CD8-positive, alpha-beta memory T cell (primary cell): ENCODE measurements at regions not wholly inside any gene's neighbourhood (a gene's known extent, or its start where the extent isn't known, plus 50 kb on each side); places are given as distances from the start of the nearest gene placed in this dataset.

Experiments used
- CTCF ChIA-PET: fragments of 350-600 bp; sonication (Branson Sonifier 250); formaldehyde crosslinking; loops from one replicate; lab custom pipeline; 2021; ENCODE audit warnings: antibody characterized with exemption; lab: Charles Lee
- POLR2A ChIA-PET: fragments of 350-600 bp; sonication (Branson Sonifier 250); formaldehyde crosslinking; loops from one replicate; lab custom pipeline; 2021; ENCODE audit warnings: antibody characterized with exemption; lab: Charles Lee
- DNase-seq, 5 donors: peaks; one replicate each; pipeline versions ENCODE4 v3.0.0 to v3.0.0-alpha.2; 2020 to 2022; ENCODE audit warnings: mixed read lengths in 1 of 5
- H3K27ac ChIP-seq: one replicate; pipeline ENCODE4 v1.7.0; 2013; ENCODE audit warnings: low read depth, mild to moderate bottlenecking, low read length, moderate library complexity
- H3K27me3 ChIP-seq: 2 replicates; pipeline ENCODE4 v1.7.0; 2013; ENCODE audit warnings: low read length, mild to moderate bottlenecking; ENCODE audit not compliant: insufficient read depth, poor library complexity, severe bottlenecking
- H3K36me3 ChIP-seq: 2 replicates; pipeline ENCODE4 v1.7.0; 2013; ENCODE audit warnings: mild to moderate bottlenecking, low read length, moderate library complexity; ENCODE audit not compliant: insufficient read depth
- H3K4me1 ChIP-seq: 2 replicates; pipeline ENCODE4 v1.7.0; 2013; ENCODE audit warnings: mild to moderate bottlenecking, low read length, moderate library complexity; ENCODE audit not compliant: insufficient read depth
- H3K4me3 ChIP-seq: 2 replicates; pipeline ENCODE4 v1.7.0; 2013; ENCODE audit warnings: mild to moderate bottlenecking, low read length
- H3K9me3 ChIP-seq: 2 replicates; pipeline ENCODE4 v1.7.0; 2013; ENCODE audit warnings: mild to moderate bottlenecking, low read length
- H3K27ac Mint-ChIP-seq, 8 donors: one replicate each; pipeline ENCODE4 v1.8.0; 2020 to 2021; ENCODE audit warnings: mixed read lengths in 8 of 8, mild to moderate bottlenecking in 6 of 8, inconsistent platforms in 3 of 8, moderate library complexity in 3 of 8
- H3K27me3 Mint-ChIP-seq, 2 donors: one replicate each; pipeline ENCODE4 v1.8.0; 2020 to 2021; ENCODE audit warnings: mixed read lengths in 2 of 2, mild to moderate bottlenecking in 1 of 2, moderate library complexity in 1 of 2
- H3K36me3 Mint-ChIP-seq, 3 donors: one replicate each; pipeline ENCODE4 v1.8.0; 2020 to 2021; ENCODE audit warnings: mixed read lengths in 3 of 3, inconsistent platforms in 1 of 3, mild to moderate bottlenecking in 1 of 3
- H3K4me1 Mint-ChIP-seq, 3 donors: one replicate each; pipeline ENCODE4 v1.8.0; 2020 to 2021; ENCODE audit warnings: mixed read lengths in 3 of 3, inconsistent platforms in 1 of 3, mild to moderate bottlenecking in 1 of 3
- H3K4me3 Mint-ChIP-seq, 7 donors: one replicate each; pipeline ENCODE4 v1.8.0; 2020 to 2021; ENCODE audit warnings: mixed read lengths in 7 of 7, mild to moderate bottlenecking in 6 of 7, moderate library complexity in 4 of 7, inconsistent platforms in 2 of 7
- H3K9me3 Mint-ChIP-seq, 5 donors: one replicate each; pipeline ENCODE4 v1.8.0; 2020 to 2022; ENCODE audit warnings: mixed read lengths in 5 of 5, mild to moderate bottlenecking in 3 of 5, moderate library complexity in 2 of 5, inconsistent platforms in 1 of 5

DNA sequence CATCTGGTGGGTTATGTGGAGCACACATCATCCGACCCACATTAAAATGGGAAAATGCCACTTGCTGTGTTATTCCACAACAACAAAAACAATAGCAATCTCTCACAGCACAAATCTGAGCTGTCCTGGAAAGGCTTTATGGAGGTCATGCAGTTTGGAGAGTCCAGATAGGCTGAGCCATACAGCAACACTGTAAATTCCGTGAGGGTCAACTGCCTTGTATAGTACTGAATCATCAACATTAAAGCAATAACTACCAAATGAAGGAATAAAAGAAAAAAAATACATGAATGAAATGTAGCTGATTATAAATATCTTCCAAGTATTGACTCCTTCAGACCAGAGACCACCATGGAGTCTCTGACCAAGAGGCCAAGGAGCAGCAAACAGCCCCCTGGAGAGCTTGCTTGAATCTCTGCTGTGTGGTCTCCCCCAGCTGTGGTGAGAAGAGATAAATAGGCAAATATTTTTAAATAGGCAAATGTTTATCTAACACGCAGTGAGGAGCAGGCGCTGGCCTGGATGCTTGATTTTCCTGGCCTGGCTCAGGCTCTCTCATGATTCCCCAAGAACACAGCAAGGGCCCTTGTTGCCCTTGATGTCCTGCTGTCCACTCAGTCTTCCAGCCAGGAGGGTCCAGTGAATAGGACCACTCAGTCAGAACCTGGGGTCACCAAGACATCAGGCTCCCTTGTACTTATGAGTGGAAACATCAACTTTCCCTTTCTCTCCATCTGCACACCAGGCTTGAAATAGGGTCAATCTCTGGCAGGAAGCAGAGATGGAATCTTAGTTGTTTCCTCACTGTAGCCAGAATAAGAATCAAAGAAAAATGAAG, 1021.3 kb downstream of the XPNPEP1 start:
- H3K4me1 Mint-ChIP-seq = no peaks in the 10 kb centered on the region
- Histone ChIP-seq H3K4me3 (no peak overlapping the region), H3K27ac (no peak overlapping the region), H3K36me3 (no peaks in the 10 kb centered on the region), H3K4me1 (no peaks in the 10 kb centered on the region), H3K27me3 (no peaks in the 10 kb centered on the region), H3K9me3 (no peaks in the 10 kb centered on the region)
- ChIA-PET CTCF (no interaction called here), POLR2A (no interaction called here)
- H3K27ac Mint-ChIP-seq = no peak overlapping the region
- H3K36me3 Mint-ChIP-seq = no peaks in the 10 kb centered on the region
- no peak for DNase-seq
- peaks cover 9 to 22% (median 21%) of the 10 kb centered on the region in 5 donors for H3K9me3 Mint-ChIP-seq
- H3K4me3 Mint-ChIP-seq = no peak overlapping the region
- no peaks in the 10 kb centered on the region for H3K27me3 Mint-ChIP-seq

DNA sequence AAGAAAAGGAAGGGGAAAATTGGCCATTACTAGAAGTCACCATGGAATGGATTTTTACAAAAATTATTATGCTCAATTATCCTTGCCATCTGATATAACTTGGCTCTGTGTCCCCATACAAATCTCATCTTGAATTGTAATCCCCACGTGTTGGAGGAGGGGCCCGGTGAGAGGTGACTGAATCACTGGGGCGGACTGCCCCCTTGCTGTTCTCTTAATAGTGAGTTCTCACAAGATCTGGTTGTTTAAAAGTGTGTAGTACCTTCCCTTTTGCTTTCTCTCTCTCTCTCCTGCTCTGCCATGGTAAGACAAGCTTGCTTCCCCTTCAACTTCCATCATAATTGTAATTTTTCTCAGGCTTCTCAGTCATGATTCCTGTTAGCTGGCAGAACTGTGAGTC, 1023.6 kb downstream of the XPNPEP1 start:
- POLR2A ChIA-PET = no interaction called here
- Mint-ChIP-seq H3K27me3 (no peaks in the 10 kb centered on the region), H3K36me3 (no peaks in the 10 kb centered on the region), H3K4me1 (no peaks in the 10 kb centered on the region), H3K27ac (no peak overlapping the region), H3K4me3 (no peak overlapping the region), H3K9me3 (peaks cover 9 to 26% (median 19%) of the 10 kb centered on the region in 5 donors)
- Histone ChIP-seq H3K9me3 (no peaks in the 10 kb centered on the region), H3K4me3 (no peak overlapping the region), H3K27me3 (no peaks in the 10 kb centered on the region), H3K36me3 (no peaks in the 10 kb centered on the region), H3K27ac (no peak overlapping the region), H3K4me1 (no peaks in the 10 kb centered on the region)
- no peak for DNase-seq
- CTCF ChIA-PET = no interaction called here

DNA sequence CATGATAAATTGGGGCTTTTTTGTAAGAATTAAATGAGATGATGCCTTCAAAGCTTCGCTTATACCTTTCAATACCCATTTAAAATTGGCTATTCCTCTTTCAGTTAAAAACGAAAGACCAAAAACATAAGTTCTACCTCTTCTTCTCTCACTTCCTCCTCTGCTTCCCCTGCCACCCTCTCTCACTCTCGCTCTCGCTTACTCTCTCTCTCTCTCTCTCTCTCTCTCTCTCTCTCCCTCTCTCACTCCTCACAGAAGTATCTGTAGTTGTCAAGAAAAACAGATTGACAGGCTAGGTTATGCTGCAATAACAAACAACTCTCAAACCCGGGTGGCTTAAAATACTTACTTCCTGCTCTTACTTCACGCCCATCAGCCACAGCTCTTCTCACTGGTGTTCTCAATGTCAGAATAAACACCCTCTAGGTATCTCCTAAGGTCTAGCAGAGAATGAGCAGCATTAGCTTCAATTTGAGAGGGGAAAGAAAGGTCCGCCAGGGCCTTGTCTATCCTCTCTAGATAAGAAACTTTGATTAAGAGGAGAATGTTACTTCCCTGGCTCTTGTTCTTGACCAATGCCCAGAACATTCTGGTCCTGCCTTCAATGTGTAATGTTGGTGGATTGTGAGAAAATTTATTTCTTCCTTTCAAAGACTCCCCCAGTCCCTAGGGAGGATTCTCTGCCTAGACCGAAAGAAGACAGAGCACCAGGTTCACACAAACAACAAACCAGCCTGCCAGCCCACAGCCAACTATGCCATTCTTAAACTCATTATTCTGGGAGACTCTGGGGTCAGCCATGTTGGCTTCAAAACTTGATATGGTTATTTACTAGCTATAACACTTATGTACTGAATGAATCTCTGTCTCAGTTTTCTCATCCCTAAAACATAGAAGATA, 1028.7 kb downstream of the XPNPEP1 start:
- Mint-ChIP-seq H3K4me1 (no peaks in the 10 kb centered on the region), H3K27me3 (no peaks in the 10 kb centered on the region), H3K4me3 (no peak overlapping the region), H3K36me3 (no peaks in the 10 kb centered on the region), H3K27ac (no peak overlapping the region), H3K9me3 (peaks cover 7 to 27% (median 17%) of the 10 kb centered on the region in 5 donors)
- Histone ChIP-seq H3K4me3 (no peak overlapping the region), H3K4me1 (no peaks in the 10 kb centered on the region), H3K27me3 (no peaks in the 10 kb centered on the region), H3K27ac (no peak overlapping the region), H3K9me3 (no peaks in the 10 kb centered on the region), H3K36me3 (no peaks in the 10 kb centered on the region)
- POLR2A ChIA-PET = no interaction called here
- CTCF ChIA-PET = no interaction called here
- DNase-seq = no peak

DNA sequence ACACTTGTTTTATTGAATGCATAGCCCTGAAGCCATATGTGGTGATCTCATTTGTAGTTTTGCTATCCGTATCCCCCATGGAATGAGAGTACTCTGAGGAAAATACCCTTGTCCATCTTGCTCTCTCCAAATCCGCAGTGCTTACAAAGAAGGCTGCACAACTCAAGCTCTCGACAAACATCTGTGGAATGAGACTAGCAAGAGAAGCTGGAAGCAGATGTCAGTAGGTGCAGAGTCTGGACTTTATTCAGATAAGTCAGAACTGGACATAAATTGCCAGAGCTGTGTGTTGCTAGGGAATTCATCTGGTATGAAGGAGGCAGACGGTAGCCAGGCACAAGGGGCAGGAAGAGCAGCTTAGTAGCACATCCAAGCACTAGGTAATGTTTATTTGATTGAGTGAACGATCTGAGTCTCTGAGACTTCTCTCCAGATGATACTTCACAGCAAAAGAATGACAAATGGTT, 1046.2 kb downstream of the XPNPEP1 start:
- H3K9me3 ChIP-seq = no peaks in the 10 kb centered on the region
- no peak overlapping the region for H3K27ac ChIP-seq
- ChIA-PET POLR2A (no interaction called here), CTCF (no interaction called here)
- no peaks in the 10 kb centered on the region for H3K27me3 ChIP-seq
- Mint-ChIP-seq H3K4me3 (peak overlapping the region in 1 of 7 donors; percentile 34), H3K4me1 (no peaks in the 10 kb centered on the region), H3K27ac (no peak overlapping the region), H3K36me3 (no peaks in the 10 kb centered on the region), H3K27me3 (no peaks in the 10 kb centered on the region), H3K9me3 (peaks cover 0 to 19% (median 9%) of the 10 kb centered on the region in 5 donors)
- DNase-seq = no peak
- H3K4me3 ChIP-seq = no peak overlapping the region
- H3K36me3 ChIP-seq = no peaks in the 10 kb centered on the region
- H3K4me1 ChIP-seq = no peaks in the 10 kb centered on the region

DNA sequence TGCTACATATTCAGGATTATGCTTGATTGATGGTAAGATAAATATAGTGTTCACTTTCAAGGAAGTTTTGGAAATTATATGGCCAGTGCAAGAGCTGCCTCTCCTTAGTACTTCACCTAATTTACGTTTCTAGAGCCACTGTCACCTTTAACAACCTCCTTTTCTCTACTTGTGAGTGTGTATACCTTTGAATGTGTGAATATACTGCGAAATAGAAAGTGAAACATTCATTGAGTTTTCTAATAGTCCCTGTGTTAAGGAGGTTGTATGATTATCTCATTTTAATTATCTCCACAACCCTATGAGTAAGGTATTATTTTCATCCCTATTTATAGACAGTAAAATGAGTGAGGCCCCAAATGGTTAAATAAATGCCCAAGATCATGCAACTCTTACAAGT, 1050.5 kb downstream of the XPNPEP1 start:
- Mint-ChIP-seq H3K27ac (no peak overlapping the region), H3K27me3 (no peaks in the 10 kb centered on the region), H3K4me3 (no peak overlapping the region), H3K4me1 (no peaks in the 10 kb centered on the region), H3K9me3 (peaks cover 0 to 19% (median 11%) of the 10 kb centered on the region in 5 donors), H3K36me3 (no peaks in the 10 kb centered on the region)
- H3K36me3 ChIP-seq = no peaks in the 10 kb centered on the region
- no peaks in the 10 kb centered on the region for H3K27me3 ChIP-seq
- H3K4me3 ChIP-seq = no peak overlapping the region
- DNase-seq = no peak
- no peaks in the 10 kb centered on the region for H3K9me3 ChIP-seq
- H3K4me1 ChIP-seq = no peaks in the 10 kb centered on the region
- POLR2A ChIA-PET = no interaction called here
- H3K27ac ChIP-seq = no peak overlapping the region
- CTCF ChIA-PET = no interaction called here

DNA sequence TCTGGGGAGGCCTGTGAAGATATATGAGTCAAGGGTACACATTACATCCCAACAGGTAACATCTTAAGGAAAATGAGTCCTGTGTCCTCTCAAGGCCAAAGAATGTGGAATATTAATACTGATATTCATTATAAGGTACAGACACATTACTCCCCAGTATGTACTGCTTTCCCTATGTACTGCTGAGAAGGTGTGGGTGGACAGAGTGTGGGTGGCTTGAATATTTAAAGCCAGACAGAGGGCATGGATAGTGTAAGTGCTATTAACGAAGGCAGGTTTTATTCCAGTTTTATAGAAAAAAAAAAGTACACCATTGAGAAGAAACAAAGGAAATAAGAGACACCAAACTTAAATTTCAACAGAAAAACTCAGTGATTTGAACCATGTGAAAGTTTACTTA, 1054.4 kb downstream of the XPNPEP1 start:
- Mint-ChIP-seq H3K27ac (no peak overlapping the region), H3K9me3 (peaks cover 0 to 19% (median 6%) of the 10 kb centered on the region in 5 donors), H3K27me3 (no peaks in the 10 kb centered on the region), H3K4me1 (no peaks in the 10 kb centered on the region), H3K36me3 (no peaks in the 10 kb centered on the region), H3K4me3 (no peak overlapping the region)
- no peak overlapping the region for H3K27ac ChIP-seq
- H3K9me3 ChIP-seq = no peaks in the 10 kb centered on the region
- no peaks in the 10 kb centered on the region for H3K4me1 ChIP-seq
- no peaks in the 10 kb centered on the region for H3K27me3 ChIP-seq
- H3K36me3 ChIP-seq = no peaks in the 10 kb centered on the region
- H3K4me3 ChIP-seq = no peak overlapping the region
- DNase-seq = no peak
- POLR2A ChIA-PET = no interaction called here
- CTCF ChIA-PET = no interaction called here

DNA sequence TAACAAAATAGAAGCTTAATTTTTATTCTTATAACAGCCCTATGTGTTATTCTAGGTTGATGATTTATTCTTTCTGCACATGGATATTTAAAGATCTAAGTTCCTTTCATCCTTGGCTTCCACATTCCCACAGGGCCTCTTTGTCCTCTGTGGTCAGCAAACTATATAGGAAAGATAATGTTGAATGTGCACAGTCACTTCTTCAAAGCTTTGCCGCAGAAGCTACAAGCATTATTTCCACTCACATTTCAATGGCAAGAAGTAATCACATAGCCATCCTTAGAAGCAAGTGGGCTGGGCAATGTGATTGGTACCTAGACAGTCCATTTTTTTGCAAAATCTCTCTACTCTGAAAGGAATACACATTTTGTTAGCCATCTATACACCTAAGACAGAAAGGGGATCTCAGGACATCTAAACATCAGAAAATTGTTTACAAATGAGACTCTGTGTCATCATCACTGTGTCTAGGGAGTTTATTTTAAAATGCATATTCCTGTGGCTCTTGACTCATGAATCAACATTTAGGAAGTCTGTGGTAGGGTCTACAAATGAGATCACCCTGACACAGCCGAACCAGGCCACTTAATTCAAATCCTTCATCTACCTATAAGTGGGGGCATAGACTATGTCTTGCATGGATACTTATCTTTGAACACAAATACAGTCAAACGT, 1060.5 kb downstream of the XPNPEP1 start:
- no peaks in the 10 kb centered on the region for H3K4me1 ChIP-seq
- CTCF ChIA-PET = interaction anchor here (0.8 kb wide), 1 partner anchor 9 kb away, joined by 3 read pairs; no protein-coding TSS in a partner anchor
- H3K9me3 Mint-ChIP-seq = peaks cover 0 to 9% (median 3%) of the 10 kb centered on the region in 5 donors
- H3K4me3 Mint-ChIP-seq = no peak overlapping the region
- no peaks in the 10 kb centered on the region for H3K36me3 ChIP-seq
- H3K9me3 ChIP-seq = no peaks in the 10 kb centered on the region
- H3K27me3 Mint-ChIP-seq = no peaks in the 10 kb centered on the region
- no peak for DNase-seq
- H3K27ac Mint-ChIP-seq = no peak overlapping the region
- H3K36me3 Mint-ChIP-seq = no peaks in the 10 kb centered on the region
- no peaks in the 10 kb centered on the region for H3K27me3 ChIP-seq
- no peak overlapping the region for H3K27ac ChIP-seq
- no peaks in the 10 kb centered on the region for H3K4me1 Mint-ChIP-seq
- POLR2A ChIA-PET = no interaction called here
- no peak overlapping the region for H3K4me3 ChIP-seq
